ENCODE measurements at regions not wholly inside any gene's neighbourhood (a gene's known extent, or its start where the extent isn't known, plus 50 kb on each side); places are given as distances from the start of the nearest gene placed in this dataset.

DNA sequence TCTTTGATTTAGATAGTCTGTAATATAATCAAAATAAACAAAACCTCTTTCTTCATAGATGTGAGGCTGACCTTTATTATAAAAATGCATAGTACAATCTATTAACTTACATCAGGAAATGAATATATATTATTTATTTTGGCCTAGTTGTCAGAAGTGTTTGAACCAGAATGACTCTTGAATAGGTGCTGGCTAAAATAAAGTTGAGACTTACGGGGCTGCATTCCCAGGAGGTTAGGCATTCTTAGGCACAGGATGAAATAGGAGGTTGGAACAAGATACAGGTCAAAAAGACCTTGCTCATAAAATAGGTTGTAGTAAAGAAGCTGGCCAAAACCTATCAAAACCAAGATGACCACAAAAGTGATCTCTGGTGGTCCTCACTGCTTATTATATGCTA is 1193.3 kb upstream of the IGFBP7 start:
- TF ChIP-seq, protein P1, sequence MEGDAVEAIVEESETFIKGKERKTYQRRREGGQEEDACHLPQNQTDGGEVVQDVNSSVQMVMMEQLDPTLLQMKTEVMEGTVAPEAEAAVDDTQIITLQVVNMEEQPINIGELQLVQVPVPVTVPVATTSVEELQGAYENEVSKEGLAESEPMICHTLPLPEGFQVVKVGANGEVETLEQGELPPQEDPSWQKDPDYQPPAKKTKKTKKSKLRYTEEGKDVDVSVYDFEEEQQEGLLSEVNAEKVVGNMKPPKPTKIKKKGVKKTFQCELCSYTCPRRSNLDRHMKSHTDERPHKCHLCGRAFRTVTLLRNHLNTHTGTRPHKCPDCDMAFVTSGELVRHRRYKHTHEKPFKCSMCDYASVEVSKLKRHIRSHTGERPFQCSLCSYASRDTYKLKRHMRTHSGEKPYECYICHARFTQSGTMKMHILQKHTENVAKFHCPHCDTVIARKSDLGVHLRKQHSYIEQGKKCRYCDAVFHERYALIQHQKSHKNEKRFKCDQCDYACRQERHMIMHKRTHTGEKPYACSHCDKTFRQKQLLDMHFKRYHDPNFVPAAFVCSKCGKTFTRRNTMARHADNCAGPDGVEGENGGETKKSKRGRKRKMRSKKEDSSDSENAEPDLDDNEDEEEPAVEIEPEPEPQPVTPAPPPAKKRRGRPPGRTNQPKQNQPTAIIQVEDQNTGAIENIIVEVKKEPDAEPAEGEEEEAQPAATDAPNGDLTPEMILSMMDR (IDR thresholded peaks at IDR 0.05): no peak
- TF ChIP-seq POLR2A (IDR thresholded peaks at IDR 0.05): no peak

Data from heart left ventricle (tissue), 13 donors.